SK-N-SH (cell line): ENCODE measurements at regions not wholly inside any gene's neighbourhood (a gene's known extent, or its start where the extent isn't known, plus 50 kb on each side); places are given as distances from the start of the nearest gene placed in this dataset.

Experiments
- CHD2 ChIP-seq: fragments of 150-350 bp; IDR thresholded peaks from 2 replicates; pipeline ENCODE4 v1.6.1; 2018; ENCODE audit warnings: low read length; ENCODE audit not compliant: partially characterized antibody
- CTCF ChIP-seq: fragments of 200-600 bp; sonication (generic); IDR thresholded peaks from 2 replicates; pipeline ENCODE4 v1.6.1; 2017; ENCODE audit warnings: antibody characterized with exemption, mild to moderate bottlenecking, moderate library complexity
- EP300 ChIP-seq, 2 experiments: IDR thresholded peaks; 2 replicates each; pipeline versions ENCODE4 v1.4.0 to v1.6.1; 2012; ENCODE audit warnings: borderline replicate concordance in 1 of 2, low read depth in 1 of 2, low read length in 1 of 2
- EZH2phosphoT487 ChIP-seq: fragments of 200-600 bp; sonication (generic); IDR thresholded peaks from 2 replicates; pipeline ENCODE4 v1.6.1; 2017; ENCODE audit warnings: low read depth, mixed run types, mild to moderate bottlenecking, antibody characterized with exemption, moderate library complexity, borderline replicate concordance
- FOSL2 ChIP-seq: IDR thresholded peaks from 2 replicates; pipeline ENCODE4 v1.4.0; 2012; ENCODE audit warnings: low read depth, mild to moderate bottlenecking, moderate library complexity, borderline replicate concordance
- FOXJ3 ChIP-seq: sonication (generic); formaldehyde crosslinking; IDR thresholded peaks from 2 replicates; pipeline ENCODE4 v1.5.1; 2020; ENCODE audit warnings: mild to moderate bottlenecking, missing genetic modification reagents
- FOXM1 ChIP-seq: IDR thresholded peaks from 2 replicates; pipeline ENCODE4 v1.4.0; 2012; ENCODE audit warnings: low read depth, mild to moderate bottlenecking
- GABPA ChIP-seq: IDR thresholded peaks from 2 replicates; pipeline ENCODE4 v1.4.0; 2012; ENCODE audit warnings: low read depth, mild to moderate bottlenecking
- IRF3 ChIP-seq: fragments of 150-350 bp; IDR thresholded peaks from 2 replicates; pipeline ENCODE4 v1.6.1; 2016; ENCODE audit warnings: mild to moderate bottlenecking, low read depth, low read length
- MAX ChIP-seq: IDR thresholded peaks from 2 replicates; pipeline ENCODE4 v1.4.0; 2012; ENCODE audit warnings: low read depth
- NRF1 ChIP-seq: IDR thresholded peaks from 2 replicates; pipeline ENCODE4 v1.6.1; 2012; ENCODE audit warnings: low read depth, mild to moderate bottlenecking, low read length
- RCOR1 ChIP-seq: fragments of 150-350 bp; IDR thresholded peaks from 2 replicates; pipeline ENCODE4 v1.6.1; 2017; ENCODE audit warnings: antibody characterized with exemption, low read length
- REST ChIP-seq: IDR thresholded peaks from 2 replicates; pipeline ENCODE4 v1.6.1; 2012; ENCODE audit warnings: mild to moderate bottlenecking, low read depth, low read length, moderate library complexity
- RXRA ChIP-seq: IDR thresholded peaks from 2 replicates; pipeline ENCODE4 v1.4.0; 2012; ENCODE audit warnings: low read depth, mild to moderate bottlenecking, borderline replicate concordance
- TEAD4 ChIP-seq: IDR thresholded peaks from 2 replicates; pipeline ENCODE4 v1.4.0; 2012; ENCODE audit warnings: mild to moderate bottlenecking, borderline replicate concordance; ENCODE audit not compliant: insufficient read depth
- USF1 ChIP-seq: IDR thresholded peaks from 2 replicates; pipeline ENCODE4 v1.4.0; 2012; ENCODE audit warnings: low read depth, borderline replicate concordance
- USF2 ChIP-seq: fragments of 150-350 bp; IDR thresholded peaks from 2 replicates; pipeline ENCODE4 v1.6.1; 2017; ENCODE audit warnings: antibody characterized with exemption, low read length, low read depth, borderline replicate concordance
- YY1 ChIP-seq: IDR thresholded peaks from 2 replicates; pipeline ENCODE4 v1.4.0; 2012; ENCODE audit warnings: low read depth, mild to moderate bottlenecking

- TF ChIP-seq USF1 (no peak), FOXM1 (0 out of 2 replicates have a peak, but pooled peaks have one; percentile 42), GABPA (no peak), TEAD4 (peak; percentile 67; the same call in 1 of the 2 replicates), FOXJ3 (no peak), MAX (no peak), RCOR1 (no peak; the same call in 1 of the 2 replicates), CTCF (no peak), USF2 (no peak), EZH2phosphoT487 (no peak), NRF1 (no peak), REST (no peak), CHD2 (no peak), IRF3 (no peak), RXRA (peak; percentile 83; the same call in 1 of the 2 replicates), FOSL2 (peak; percentile 40; the same call in 1 of the 2 replicates), EP300 (IDR thresholded peaks at IDR 0.05; ENCODE audit: borderline replicate concordance in 1 of 2, low read depth in 1 of 2, low read length in 1 of 2) (peak in 1 of 2 experiments; percentile 68; a peak in 2 of 4 replicates), YY1 (no peak)
Observed at GRCh38 chr11:19632499-19632834, 80.2 kb upstream of the NAV2 start (continued).
